DOHH2 (cell line): ENCODE measurements at regions not wholly inside any gene's neighbourhood (a gene's known extent, or its start where the extent isn't known, plus 50 kb on each side); places are given as distances from the start of the nearest gene placed in this dataset.

Experiments
- CTCF ChIP-seq: fragments of 200-600 bp; sonication (generic); IDR thresholded peaks from one replicate; pipeline ENCODE4 v1.5.1; 2014; ENCODE audit warnings: antibody characterized with exemption, mild to moderate bottlenecking, low read depth, low read length; ENCODE audit not compliant: poor library complexity, severe bottlenecking
- EZH2phosphoT487 ChIP-seq: fragments of 200-600 bp; sonication (generic); IDR thresholded peaks from 2 replicates; pipeline ENCODE4 v1.6.1; 2017; ENCODE audit warnings: borderline replicate concordance, mild to moderate bottlenecking, antibody characterized with exemption, low read length, moderate library complexity, mixed read lengths

- TF ChIP-seq CTCF: no peak
- no peak for TF ChIP-seq EZH2phosphoT487
These were observed 345.8 kb downstream of the ZNF516 start for GRCh38 chr18:76149284-76149683.
